Stimulated activated CD8-positive, alpha-beta memory T cell treated with anti-CD3 and anti-CD28 coated beads, Interleukin-15, amount 100 ng/mL, for 48 hours (primary cell): ENCODE measurements at regions not wholly inside any gene's neighbourhood (a gene's known extent, or its start where the extent isn't known, plus 50 kb on each side); places are given as distances from the start of the nearest gene placed in this dataset.
"Not testable (repeated sequence)": the region's sequence is repeated elsewhere in the genome, so short reads cannot be mapped to it uniquely, and the experiment has no call there.

Experiments used
- DNase-seq, 2 donors: peaks; one replicate each; pipeline ENCODE4 v3.0.0-alpha.2; 2020; ENCODE audit warnings: low read depth in 2 of 2

GRCh38 chr2:220687231-220687843 is 884.8 kb downstream of the EPHA4 start:
- DNase-seq = peak; percentile 19

DNA sequence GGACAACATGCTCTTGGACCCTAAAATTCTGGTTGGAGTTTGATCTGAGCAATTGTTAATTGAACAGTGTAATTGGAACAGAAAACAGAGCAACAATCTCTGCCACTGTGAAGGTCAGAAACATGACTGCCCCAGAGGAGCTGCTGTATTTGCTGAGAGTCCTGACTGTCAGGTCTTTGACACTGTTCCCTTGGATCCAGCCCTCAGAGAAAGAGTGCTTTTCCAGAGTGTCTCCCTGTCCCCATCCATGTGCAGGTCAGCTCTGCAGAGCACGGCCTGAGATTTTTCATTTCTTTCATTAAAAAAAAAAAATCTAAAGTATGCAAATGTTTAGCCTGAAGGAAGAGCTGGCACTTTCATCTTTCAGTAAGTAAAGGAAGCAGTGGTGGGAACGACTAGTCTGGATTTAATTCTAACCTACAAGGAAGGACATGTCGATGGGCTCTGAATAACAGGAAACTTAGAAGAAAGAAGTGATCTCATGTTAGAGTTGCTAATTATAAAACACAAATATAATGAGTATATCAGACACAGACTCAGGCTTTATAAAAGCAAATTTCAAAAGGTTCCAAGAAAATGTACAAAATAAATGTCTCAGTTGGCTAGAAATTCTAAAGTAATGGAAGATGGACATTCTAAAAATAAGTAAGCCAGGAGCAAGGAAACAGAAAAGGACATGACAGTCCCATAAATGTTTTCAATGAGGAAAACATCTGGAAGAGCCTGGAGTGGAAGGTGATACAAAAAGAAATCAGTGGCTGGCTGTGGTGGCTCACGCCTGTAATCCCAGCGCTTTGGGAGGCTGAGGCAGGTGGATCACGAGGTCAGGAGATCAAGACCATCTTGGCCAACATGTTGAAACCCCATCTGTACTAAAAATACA is 876.5 kb downstream of the EPHA4 start:
- DNase-seq = no peak

GRCh38 chr2:220696280-220696669 is 875.8 kb downstream of the EPHA4 start:
- no peak for DNase-seq

DNA sequence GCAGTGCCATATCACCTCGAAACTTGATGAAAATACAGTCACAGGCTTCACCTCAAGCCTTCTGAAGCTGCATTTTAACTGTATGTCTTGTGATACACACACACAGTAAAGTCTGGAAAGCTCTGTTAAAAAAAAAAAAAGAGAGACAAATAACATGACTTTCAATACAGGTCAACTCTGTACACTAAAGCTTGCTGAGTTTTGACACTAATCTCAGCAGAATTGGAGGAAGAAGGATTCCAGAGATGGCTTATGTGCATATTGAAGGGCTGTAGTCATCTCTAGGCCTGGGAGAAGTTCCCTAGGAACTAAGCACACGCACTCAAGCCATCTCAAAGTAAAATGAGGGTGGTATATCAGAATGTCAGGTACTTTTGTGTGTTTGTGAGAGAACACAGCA is 875.1 kb downstream of the EPHA4 start:
- DNase-seq = no peak

- no peak for DNase-seq
Measured at GRCh38 chr2:220701115-220701514, 871.0 kb downstream of the EPHA4 start.

DNA sequence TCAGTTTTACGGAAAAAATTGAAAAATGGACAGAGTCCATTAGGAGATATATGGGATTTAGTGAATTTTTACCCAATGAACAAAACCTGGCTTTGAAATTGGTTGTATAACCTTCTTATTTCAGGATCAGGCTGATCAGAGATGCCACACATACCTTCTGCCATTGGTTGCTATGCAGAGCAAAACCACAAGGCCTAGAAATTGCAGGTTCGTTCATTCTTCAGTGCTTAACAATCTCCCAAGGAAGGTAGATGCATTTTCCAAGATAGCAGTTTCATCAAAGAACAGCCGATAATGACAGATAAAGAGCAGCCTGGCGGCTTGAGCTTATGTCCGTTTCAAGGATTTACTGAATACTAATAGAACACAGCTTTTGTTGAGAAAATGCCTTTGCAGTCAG is 868.8 kb downstream of the EPHA4 start:
- DNase-seq = no peak

DNA sequence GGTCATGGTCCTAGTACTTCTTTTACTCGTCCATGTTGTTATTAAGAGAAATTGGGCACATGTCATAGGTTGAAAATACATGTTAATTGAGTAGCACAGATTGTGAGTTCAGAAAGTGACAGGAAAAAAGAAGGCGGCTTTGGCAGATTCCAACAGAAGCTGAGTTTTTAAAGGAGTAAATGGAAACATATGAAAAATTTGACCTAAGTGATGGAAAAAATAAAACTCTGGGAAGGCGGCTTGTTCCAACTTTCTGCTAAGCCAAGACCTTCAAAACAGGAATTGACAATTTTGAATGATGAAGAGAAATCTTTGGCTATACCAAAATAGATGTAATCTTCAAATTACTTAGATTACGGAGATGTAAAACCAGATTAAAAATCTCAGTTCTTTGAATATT is 868.0 kb downstream of the EPHA4 start:
- DNase-seq = no peak

DNA sequence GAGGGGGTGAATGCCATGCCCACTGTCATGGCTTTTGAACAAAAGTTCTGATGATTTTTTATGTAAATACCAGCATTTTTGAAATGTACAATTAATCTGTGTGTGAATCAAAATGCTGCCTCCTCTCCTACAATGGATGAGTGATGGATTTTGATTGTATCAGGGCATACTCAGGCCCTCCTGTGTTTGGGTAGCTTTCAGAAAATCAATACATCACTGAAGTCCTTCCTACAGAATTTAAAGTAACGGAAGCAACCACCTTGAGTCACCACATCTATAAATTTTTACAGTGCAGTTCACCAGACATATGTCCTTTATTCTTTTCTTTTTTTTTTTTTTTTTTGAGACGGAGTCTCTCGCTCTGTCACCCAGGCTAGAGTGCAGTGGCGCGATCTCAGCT is 867.3 kb downstream of the EPHA4 start:
- no peak for DNase-seq

DNA sequence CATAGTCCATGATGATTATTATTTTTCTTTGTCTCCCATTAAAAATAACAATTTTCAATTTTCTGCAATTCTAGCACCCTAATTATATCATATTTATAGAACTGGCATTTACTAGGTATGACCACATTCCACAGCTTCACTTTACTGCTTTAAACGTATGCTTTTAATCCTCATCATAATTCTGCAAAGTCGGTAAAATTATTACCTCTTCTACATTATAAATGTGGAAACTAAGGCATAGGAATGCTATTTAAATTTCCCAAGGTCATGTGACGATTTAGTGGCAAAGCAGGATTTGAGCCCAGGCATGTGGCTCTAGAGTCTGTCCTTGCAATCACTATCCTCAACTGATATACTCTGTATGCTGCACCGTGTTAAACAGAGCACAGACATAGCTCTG is 866.4 kb downstream of the EPHA4 start:
- DNase-seq = no peak

- no peak for DNase-seq
Measured at GRCh38 chr2:220707261-220707660, 864.8 kb downstream of the EPHA4 start.

DNA sequence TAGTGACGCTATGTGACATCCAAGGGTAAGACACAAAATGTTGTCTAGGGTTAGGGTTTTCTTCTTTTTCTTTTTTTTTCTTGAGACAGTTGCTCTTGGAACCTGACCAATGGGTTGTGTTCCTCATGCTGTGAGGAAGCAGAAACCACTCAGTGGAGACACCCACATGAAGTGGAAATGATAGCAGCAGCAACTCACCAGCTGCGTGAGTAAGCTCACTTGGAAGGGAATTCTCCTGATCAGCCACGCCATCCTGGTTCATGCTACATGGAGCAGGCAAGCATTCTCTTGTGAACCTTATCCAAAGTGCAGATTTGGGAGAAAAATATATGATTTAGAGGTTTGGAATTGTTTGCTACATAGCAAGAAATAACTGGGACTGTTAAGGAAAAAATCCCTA is 863.7 kb downstream of the EPHA4 start:
- DNase-seq = no peak

DNA sequence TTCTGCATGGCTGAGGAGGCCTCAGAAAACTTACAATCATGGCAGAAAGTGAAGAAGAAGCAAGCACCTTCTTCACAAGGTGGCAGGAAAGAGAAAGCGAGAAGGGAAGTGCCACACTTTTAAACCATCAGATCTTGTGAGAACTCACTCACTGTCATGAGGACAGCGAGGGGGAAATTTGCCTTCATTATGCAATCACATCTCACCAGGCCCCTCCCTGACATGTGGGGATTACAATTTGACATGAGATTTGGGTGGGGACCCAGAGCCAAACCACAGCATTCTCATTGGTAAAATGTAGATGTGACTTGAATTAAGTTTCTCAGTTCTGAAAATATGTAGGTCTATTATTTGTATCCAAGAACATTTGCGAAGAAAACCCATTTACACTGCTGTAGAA is 854.8 kb downstream of the EPHA4 start:
- no peak for DNase-seq

GRCh38 chr2:220736778-220737177 is 835.3 kb downstream of the EPHA4 start:
- DNase-seq = no peak

GRCh38 chr2:220743203-220743602 is 828.9 kb downstream of the EPHA4 start:
- DNase-seq = no peak

GRCh38 chr2:220744861-220745260 is 827.2 kb downstream of the EPHA4 start:
- DNase-seq = no peak

- no peak for DNase-seq
Measured at GRCh38 chr2:220745682-220746081, 826.4 kb downstream of the EPHA4 start.

DNA sequence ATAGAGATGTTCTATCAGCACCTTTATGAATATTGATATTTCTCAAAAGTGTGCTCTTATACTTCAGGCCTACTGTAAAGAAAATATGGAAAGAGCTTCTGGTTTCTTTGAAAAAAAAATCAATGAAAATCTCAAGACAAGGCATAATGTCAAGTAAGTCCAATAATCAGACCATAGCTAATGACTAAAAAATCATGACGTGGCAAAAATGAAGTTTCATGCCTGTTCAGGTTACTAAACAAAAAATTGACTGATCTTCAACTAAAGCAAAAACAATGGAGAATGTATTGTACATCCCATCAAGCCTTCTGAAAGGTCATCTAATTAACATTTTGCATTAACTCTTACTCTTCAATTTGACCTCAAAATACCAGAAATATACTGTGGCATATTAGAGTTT is 824.4 kb downstream of the EPHA4 start:
- no peak for DNase-seq

DNA sequence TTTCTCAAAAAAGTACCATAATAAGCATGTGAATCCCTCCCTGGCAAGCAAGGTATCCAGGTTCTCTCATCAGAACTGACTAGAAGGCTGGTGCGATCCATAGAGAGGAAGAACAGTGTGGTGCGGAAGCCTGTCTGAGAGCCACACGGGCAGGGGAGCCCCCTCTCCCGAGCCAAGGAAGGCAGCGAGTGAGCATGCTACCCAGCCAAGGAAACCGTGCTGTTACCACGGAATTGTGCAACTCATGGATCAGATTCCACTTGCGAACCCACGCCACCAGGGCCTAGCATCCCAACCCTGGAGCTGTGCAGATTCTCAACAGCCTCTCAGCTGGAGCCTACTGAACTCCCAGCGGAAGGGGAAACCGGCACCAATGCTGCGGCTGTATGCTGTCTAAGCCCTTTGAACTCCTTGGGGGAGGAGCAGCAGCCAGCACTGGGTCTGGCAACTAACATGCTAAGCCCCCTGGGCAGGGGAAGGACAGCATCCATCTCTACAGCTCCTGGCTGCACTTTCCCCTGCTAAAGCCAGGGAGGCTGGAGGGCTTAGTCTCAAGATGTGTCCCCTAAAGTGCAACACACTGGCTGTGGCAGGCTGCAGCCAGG is 823.1 kb downstream of the EPHA4 start:
- no peak for DNase-seq

DNA sequence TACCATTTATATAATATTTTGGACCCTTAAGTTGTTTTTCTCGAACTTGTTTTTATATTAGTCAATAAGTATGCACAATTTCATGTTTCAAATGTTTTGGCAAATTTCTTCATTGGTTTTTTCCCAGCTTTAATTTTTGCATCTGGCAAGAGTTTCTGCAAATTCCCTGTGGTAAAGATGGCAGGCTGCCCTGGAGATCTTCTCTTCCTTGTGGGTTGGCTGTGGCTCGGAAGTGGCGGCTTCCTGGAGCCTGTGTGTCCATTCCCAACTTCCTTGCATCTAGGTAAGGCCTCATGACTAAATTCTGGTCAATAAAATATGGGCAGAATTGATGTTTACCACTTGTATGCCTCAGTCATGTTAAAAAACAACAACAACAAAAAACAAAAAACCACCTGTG is 818.6 kb downstream of the EPHA4 start:
- no peak for DNase-seq

GRCh38 chr2:220756653-220757052 is 815.5 kb downstream of the EPHA4 start:
- no peak for DNase-seq

DNA sequence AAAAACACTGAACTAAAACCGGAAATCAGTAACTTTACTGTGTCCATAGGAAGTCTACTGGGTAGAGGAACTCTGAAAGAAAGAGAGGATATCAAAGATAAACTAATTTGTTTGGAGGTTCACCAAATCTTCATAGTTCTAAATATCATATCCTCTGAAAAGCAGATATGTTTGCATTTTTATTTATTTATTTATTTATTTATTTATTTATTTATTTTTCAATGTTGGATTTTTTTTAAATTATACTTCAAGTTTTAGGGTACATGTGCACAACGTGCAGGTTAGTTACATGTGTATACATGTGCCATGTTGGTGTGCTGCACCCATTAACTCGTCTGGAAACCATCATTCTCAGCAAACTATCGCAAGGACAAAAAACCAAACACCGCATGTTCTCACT is 813.7 kb downstream of the EPHA4 start:
- DNase-seq = not testable (repeated sequence)

DNA sequence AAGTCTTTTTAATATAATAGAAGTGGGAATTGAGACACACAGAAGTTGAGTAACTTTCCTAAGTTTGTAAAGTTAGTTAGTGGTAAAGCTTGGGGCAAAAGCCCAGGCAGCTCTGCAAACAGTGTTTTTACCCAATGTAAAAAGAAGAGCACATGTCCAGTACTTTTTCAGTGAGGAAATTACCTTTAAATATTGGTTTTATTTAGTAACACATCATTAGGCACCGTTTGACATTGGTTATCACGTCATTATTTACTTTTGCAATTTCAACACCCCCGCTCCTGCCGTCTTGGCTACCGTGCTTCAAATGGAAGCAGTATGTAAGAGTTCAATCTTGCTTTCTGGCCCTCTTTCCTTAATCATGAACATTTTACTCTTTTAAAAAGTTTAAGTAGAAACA is 807.9 kb downstream of the EPHA4 start:
- no peak for DNase-seq

DNA sequence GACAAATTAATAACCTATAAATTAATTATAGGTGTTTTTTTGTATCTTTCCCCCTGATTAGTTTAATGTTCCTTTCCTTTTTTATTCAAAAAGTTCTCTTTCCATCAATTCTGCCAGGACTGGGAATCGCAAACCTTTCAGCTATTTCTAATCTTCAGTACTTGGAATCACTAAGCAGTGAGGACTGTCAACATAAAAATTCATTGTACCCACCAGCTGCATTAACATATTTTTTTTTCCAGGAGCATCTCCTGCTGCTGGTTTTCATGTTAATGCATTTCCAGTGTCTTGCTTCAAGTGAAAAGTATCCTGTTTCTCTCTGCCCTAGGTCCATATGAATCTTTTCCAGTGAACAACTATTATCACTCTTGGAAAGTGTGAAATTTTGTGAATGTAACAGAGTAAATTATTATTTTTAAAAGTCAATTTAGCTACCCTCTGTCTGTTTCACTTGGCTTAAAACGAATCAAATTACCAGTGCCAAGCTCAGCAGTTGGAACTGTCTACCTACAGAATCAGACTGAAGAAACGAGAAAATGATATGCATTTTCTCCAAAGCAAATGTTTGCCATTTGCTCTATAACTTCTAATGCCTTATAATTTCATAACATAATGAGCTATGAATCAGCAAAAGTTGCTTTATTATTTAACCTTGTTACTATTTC is 804.4 kb downstream of the EPHA4 start:
- DNase-seq = no peak
